SK-N-SH treated with all-trans-retinoic acid at 6 μM for 48 hours (cell line): ENCODE measurements at regions not wholly inside any gene's neighbourhood (a gene's known extent, or its start where the extent isn't known, plus 50 kb on each side); places are given as distances from the start of the nearest gene placed in this dataset.

Source experiments
- ATAC-seq: fragments of 200-7000 bp; cut with Tn5 transposase; 3 replicates; pipeline ENCODE4 v1.9.1; 2020; ENCODE audit warnings: mild to moderate bottlenecking, moderate library complexity
- ARNTL ChIP-seq: fragments of 450-650 bp; formaldehyde crosslinking; IDR thresholded peaks from 2 replicates; pipeline ENCODE4 v1.5.0; 2020; ENCODE audit warnings: low read depth, mild to moderate bottlenecking, moderate library complexity, borderline replicate concordance
- BACH2 ChIP-seq: fragments of 250-450 bp; sonication (Bioruptor Pico); IDR thresholded peaks from 2 replicates; pipeline ENCODE4 v1.9.0; 2021; ENCODE audit warnings: mild to moderate bottlenecking, borderline replicate concordance
- CSDC2 ChIP-seq: fragments of 250-450 bp; sonication (Bioruptor Pico); IDR thresholded peaks from 2 replicates; pipeline ENCODE4 v1.5.0; 2020; ENCODE audit warnings: mild to moderate bottlenecking, moderate library complexity
- GLIS3 ChIP-seq: fragments of 250-450 bp; sonication (Bioruptor Pico); IDR thresholded peaks from 2 replicates; pipeline ENCODE4 v1.5.0; 2020; ENCODE audit warnings: mild to moderate bottlenecking, moderate library complexity
- ISL1 ChIP-seq: fragments of 250-450 bp; sonication (Bioruptor Pico); IDR thresholded peaks from 2 replicates; pipeline ENCODE4 v2.1.2; 2022; ENCODE audit warnings: mild to moderate bottlenecking, moderate library complexity
- OSR1 ChIP-seq: fragments of 250-450 bp; sonication (Bioruptor Pico); IDR thresholded peaks from 2 replicates; pipeline ENCODE4 v1.8.0; 2022; ENCODE audit warnings: moderate library complexity, mild to moderate bottlenecking, inconsistent platforms
- PPARA ChIP-seq: fragments of 250-450 bp; sonication (Bioruptor Pico); IDR thresholded peaks from 2 replicates; pipeline ENCODE4 v1.5.0; 2020; ENCODE audit warnings: mild to moderate bottlenecking, borderline replicate concordance
- RARB ChIP-seq: fragments of 250-450 bp; sonication (Bioruptor Pico); IDR thresholded peaks from 2 replicates; pipeline ENCODE4 v1.8.0; 2021; ENCODE audit warnings: mild to moderate bottlenecking, moderate library complexity
- SNAI2 ChIP-seq: fragments of 250-450 bp; sonication (Bioruptor Pico); IDR thresholded peaks from 2 replicates; pipeline ENCODE4 v1.5.0; 2020; ENCODE audit warnings: mild to moderate bottlenecking, moderate library complexity
- TCF4 ChIP-seq: fragments of 250-450 bp; sonication (Bioruptor Pico); IDR thresholded peaks from 2 replicates; pipeline ENCODE4 v1.8.0; 2021; ENCODE audit warnings: mild to moderate bottlenecking, moderate library complexity, borderline replicate concordance
- ZC3H10 ChIP-seq: fragments of 250-450 bp; sonication (Bioruptor Pico); IDR thresholded peaks from 2 replicates; pipeline ENCODE4 v1.5.1; 2021; ENCODE audit warnings: mild to moderate bottlenecking, moderate library complexity
- ZFP3 ChIP-seq: fragments of 250-450 bp; sonication (Bioruptor Pico); IDR thresholded peaks from 2 replicates; pipeline ENCODE4 v1.5.0; 2020; ENCODE audit warnings: mild to moderate bottlenecking, moderate library complexity
- ZFP30 ChIP-seq: fragments of 450-650 bp; formaldehyde crosslinking; IDR thresholded peaks from 2 replicates; pipeline ENCODE4 v1.5.0; 2022; ENCODE audit warnings: mild to moderate bottlenecking, moderate library complexity
- ZNF565 ChIP-seq: fragments of 450-650 bp; formaldehyde crosslinking; conservative IDR thresholded peaks from 2 replicates; pipeline ENCODE4 v1.5.0; 2020; ENCODE audit warnings: low read depth, mild to moderate bottlenecking, moderate library complexity
- ZNF70 ChIP-seq: fragments of 450-650 bp; formaldehyde crosslinking; IDR thresholded peaks from 2 replicates; pipeline ENCODE4 v1.5.0; 2020; ENCODE audit warnings: mild to moderate bottlenecking, moderate library complexity
- ZNF8 ChIP-seq: fragments of 450-650 bp; formaldehyde crosslinking; IDR thresholded peaks from 2 replicates; pipeline ENCODE4 v1.5.0; 2020; ENCODE audit warnings: mild to moderate bottlenecking, moderate library complexity
- TF ChIP-seq, protein P1 (sequence below): fragments of 250-450 bp; sonication (Bioruptor Pico); IDR thresholded peaks from 2 replicates; pipeline ENCODE4 v1.5.1; 2020; ENCODE audit warnings: low read depth, mild to moderate bottlenecking, moderate library complexity
- TF ChIP-seq, protein P2 (sequence below): fragments of 250-450 bp; sonication (Bioruptor Pico); IDR thresholded peaks from 2 replicates; pipeline ENCODE4 v1.8.0; 2020; ENCODE audit warnings: mild to moderate bottlenecking, moderate library complexity, borderline replicate concordance

DNA sequence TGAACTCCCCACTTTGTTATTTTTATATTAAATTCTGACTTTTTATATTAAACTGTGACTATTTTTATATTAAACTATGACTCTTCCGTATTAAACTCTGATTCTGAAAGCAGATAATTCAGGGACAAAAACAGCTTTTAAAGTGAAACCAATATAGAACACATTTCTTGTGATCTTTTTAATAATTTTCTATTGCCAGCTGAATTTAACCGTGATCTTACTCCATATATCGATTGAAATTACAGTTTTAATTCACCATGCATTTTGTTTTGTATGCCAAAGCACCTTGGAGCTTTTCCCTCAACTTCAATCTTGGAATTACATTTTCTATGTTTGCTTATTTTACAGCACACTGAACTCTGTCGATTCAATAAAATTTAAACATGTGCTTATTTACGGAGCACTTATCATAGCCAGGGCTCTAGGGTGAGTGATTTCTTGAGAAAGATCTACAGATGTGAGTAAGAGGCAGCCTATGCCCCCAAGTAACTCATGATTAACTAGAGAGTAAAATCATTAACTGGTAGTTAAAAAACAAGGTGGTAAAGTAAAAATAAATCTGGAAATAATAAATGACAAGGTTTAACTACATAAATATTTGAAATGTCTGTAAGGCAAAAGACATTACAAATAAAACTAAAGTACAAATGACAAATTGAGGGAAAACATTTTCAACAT lies 72.9 kb upstream of the ALDH1B1 start:
- ATAC-seq: no peak
- no peak for TF ChIP-seq TCF4
- no peak for TF ChIP-seq SNAI2 (CRISPR knock-in tag)
- TF ChIP-seq ARNTL (CRISPR knock-in tag): no peak
- no peak for TF ChIP-seq ZFP30 (CRISPR knock-in tag)
- TF ChIP-seq, all 23 proteins: peak for 0

DNA sequence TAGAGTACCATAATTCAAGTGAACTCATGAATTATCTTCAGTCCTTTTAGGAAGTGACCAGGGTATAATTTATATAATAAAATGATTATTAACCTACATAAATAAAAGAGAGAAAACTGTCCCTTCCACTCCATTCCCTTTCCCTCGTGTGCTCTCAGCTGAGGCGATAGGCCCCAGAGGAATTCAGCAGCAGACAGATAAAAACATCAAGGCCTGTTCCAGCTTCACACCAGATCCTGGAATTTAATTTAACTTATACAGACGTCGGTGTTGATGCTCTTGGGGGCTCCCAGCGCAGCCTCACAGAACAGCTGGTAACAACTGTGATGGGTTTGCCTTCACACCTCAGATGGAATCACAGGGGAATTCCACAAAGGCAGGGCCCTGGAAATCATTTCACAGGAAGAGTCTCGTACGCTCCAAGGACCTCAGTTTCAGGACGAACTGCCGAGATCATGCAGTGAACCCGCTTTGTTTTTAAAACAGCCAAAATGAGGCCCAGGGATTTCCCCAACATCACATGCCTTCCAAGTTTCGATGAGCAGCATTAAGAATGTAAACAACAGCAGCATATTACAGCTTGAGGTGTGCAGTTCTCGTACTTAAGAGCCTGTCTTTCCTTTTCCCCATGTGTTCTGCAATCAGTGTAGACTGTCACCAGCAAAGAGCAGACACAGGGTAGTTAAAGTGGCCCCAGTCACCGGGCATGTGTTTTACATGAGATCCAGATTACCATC lies 73.6 kb upstream of the ALDH1B1 start:
- TF ChIP-seq SNAI2 (CRISPR knock-in tag): no peak
- no peak for TF ChIP-seq ZC3H10 (CRISPR knock-in tag)
- no peak for TF ChIP-seq CSDC2 (CRISPR knock-in tag)
- TF ChIP-seq ARNTL (CRISPR knock-in tag): no peak
- TF ChIP-seq TCF4: 0 out of 2 replicates have a peak, but pooled peaks have one; percentile 20
- ATAC-seq: peak; percentile 59

DNA sequence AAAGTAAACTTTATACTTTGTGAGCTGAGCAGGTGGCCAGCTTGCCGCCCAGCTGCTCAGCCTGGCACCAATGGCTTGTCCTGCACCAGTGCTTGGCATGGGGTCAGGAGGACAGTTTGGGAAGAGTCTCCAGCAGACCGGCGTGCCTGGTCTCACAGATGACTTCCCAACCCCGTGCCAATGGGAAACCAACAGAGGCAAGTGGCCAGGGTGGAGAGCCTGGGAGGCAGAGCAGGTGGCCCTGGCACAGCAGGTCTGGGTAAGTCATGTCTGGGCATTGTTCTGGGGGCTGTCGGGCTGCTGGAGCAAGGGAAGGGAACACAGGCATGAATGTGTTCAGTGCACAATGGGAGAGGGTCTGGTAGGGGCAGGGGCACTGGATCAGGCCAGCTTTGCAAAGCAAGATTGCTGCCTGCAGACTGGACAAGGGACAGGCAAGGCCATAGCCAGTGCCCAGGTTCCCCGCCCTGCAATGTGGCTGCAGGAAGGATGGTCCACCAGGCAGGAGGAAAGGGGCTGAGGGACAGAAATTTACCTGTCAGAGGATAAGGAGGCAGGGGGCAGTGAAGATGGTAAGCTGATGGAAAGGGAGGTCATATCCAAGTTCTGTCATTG lies 76.2 kb upstream of the ALDH1B1 start:
- TF ChIP-seq ZFP30 (CRISPR knock-in tag) (no peak), ARNTL (CRISPR knock-in tag) (no peak), ZC3H10 (CRISPR knock-in tag) (no peak), ZNF70 (CRISPR knock-in tag) (no peak), ISL1 (CRISPR knock-in tag) (no peak), ZFP3 (CRISPR knock-in tag) (no peak), GLIS3 (CRISPR knock-in tag) (no peak)
- TF ChIP-seq, protein P1, sequence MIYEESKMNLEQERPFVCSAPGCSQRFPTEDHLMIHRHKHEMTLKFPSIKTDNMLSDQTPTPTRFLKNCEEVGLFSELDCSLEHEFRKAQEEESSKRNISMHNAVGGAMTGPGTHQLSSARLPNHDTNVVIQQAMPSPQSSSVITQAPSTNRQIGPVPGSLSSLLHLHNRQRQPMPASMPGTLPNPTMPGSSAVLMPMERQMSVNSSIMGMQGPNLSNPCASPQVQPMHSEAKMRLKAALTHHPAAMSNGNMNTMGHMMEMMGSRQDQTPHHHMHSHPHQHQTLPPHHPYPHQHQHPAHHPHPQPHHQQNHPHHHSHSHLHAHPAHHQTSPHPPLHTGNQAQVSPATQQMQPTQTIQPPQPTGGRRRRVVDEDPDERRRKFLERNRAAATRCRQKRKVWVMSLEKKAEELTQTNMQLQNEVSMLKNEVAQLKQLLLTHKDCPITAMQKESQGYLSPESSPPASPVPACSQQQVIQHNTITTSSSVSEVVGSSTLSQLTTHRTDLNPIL: no peak
- TF ChIP-seq, protein P2, sequence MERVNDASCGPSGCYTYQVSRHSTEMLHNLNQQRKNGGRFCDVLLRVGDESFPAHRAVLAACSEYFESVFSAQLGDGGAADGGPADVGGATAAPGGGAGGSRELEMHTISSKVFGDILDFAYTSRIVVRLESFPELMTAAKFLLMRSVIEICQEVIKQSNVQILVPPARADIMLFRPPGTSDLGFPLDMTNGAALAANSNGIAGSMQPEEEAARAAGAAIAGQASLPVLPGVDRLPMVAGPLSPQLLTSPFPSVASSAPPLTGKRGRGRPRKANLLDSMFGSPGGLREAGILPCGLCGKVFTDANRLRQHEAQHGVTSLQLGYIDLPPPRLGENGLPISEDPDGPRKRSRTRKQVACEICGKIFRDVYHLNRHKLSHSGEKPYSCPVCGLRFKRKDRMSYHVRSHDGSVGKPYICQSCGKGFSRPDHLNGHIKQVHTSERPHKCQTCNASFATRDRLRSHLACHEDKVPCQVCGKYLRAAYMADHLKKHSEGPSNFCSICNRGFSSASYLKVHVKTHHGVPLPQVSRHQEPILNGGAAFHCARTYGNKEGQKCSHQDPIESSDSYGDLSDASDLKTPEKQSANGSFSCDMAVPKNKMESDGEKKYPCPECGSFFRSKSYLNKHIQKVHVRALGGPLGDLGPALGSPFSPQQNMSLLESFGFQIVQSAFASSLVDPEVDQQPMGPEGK (CRISPR knock-in tag): no peak
- ATAC-seq: no peak

DNA sequence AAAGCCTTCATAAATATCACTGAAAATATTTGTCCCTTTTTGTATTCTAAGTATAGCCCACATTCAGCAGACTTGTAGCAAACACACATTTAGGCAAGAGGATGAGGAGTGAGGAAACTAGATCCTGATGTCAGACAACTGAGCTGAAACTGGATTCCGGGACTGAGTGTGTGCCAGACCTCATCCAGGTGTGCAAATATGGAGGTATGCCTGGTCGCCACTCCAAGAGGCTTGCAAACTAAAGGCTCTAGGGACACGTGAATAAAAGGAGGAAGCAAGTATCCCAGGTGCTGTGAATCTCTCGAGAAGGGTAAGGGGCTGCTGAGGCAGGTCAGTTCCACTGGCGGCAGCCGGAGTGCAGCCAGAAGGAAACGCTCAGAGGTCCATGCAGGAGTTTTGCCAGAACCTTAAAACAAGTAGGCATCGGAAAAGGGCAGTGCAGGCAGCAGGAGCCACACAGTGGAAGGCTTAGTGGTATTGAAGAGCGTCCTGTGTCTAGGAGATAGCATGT lies 77.4 kb upstream of the ALDH1B1 start:
- ATAC-seq: no peak
- TF ChIP-seq RARB (CRISPR knock-in tag) (no peak), PPARA (CRISPR knock-in tag) (no peak), ZFP3 (CRISPR knock-in tag) (no peak), ZNF70 (CRISPR knock-in tag) (no peak), CSDC2 (CRISPR knock-in tag) (no peak), ISL1 (CRISPR knock-in tag) (no peak), SNAI2 (CRISPR knock-in tag) (no peak), ZFP30 (CRISPR knock-in tag) (no peak), ZNF8 (no peak), OSR1 (CRISPR knock-in tag) (no peak)
- TF ChIP-seq, protein P1: no peak

DNA sequence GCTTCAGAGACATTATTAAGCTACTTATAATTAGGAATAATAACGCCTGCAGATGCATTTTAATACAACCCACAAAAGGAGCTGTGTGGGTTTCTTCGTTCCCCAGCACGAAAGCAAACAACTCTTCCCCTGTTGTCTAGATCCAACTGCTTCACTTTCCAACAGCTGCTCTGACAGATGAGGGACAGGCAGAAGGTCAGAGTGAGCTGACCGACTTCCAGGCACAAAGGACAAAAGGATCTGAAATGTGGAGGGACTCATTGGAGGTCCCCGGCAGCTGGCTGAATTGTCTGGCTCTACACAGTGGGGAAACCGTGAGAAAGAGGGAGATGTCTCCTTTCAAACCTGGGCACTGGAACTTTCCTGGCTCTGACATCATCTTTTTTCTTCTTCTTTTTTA lies 79.1 kb upstream of the ALDH1B1 start:
- TF ChIP-seq ZNF565 (no peak), ARNTL (CRISPR knock-in tag) (no peak), ZC3H10 (CRISPR knock-in tag) (no peak), BACH2 (CRISPR knock-in tag) (no peak), OSR1 (CRISPR knock-in tag) (no peak), ISL1 (CRISPR knock-in tag) (no peak), TCF4 (no peak)
- no peak for ATAC-seq
